ENCODE measurements at regions not wholly inside any gene's neighbourhood (a gene's known extent, or its start where the extent isn't known, plus 50 kb on each side); places are given as distances from the start of the nearest gene placed in this dataset.

GRCh38 chr9:26551451-26551850, 341.2 kb downstream of the CAAP1 start:
- intact Hi-C loops (cut with micrococcal nuclease), result no loop called here
- ATAC-seq (no peak), DNase-seq (no peak)
- no peaks in the 10 kb centered on the region for H3K27me3 Mint-ChIP-seq
- ChIA-PET CTCF (no interaction called here), POLR2A (no interaction called here)
- no peaks in the 10 kb centered on the region for H3K4me1 Mint-ChIP-seq (ENCODE audit: low read depth)
- no peaks in the 10 kb centered on the region for H3K36me3 Mint-ChIP-seq (ENCODE audit: low read depth)
- H3K27ac Mint-ChIP-seq, result no peak overlapping the region
- no peak for TF ChIP-seq CTCF (IDR thresholded peaks at IDR 0.05)
- H3K9me3 Mint-ChIP-seq, result peaks cover 4% of the 10 kb centered on the region
- H3K4me3 Mint-ChIP-seq, result no peak overlapping the region

- ChIA-PET CTCF (no interaction called here), POLR2A (no interaction called here)
- H3K4me1 Mint-ChIP-seq (ENCODE audit: low read depth), result no peaks in the 10 kb centered on the region
- ATAC-seq, result no peak
- no peak for TF ChIP-seq CTCF (IDR thresholded peaks at IDR 0.05)
- H3K9me3 Mint-ChIP-seq, result peaks cover 1% of the 10 kb centered on the region
- no peak overlapping the region for H3K27ac Mint-ChIP-seq
- H3K27me3 Mint-ChIP-seq, result no peaks in the 10 kb centered on the region
- H3K4me3 Mint-ChIP-seq, result no peak overlapping the region
- no peaks in the 10 kb centered on the region for H3K36me3 Mint-ChIP-seq (ENCODE audit: low read depth)
- intact Hi-C loops (cut with micrococcal nuclease), result no loop called here
- DNase-seq, result no peak
These were observed 343.8 kb downstream of the CAAP1 start for GRCh38 chr9:26548781-26549290.

GRCh38 chr9:26539867-26540493, 352.6 kb downstream of the CAAP1 start:
- no peak overlapping the region for H3K4me3 Mint-ChIP-seq
- H3K27me3 Mint-ChIP-seq, result no peaks in the 10 kb centered on the region
- no peak for ATAC-seq
- no peak overlapping the region for H3K27ac Mint-ChIP-seq
- CTCF ChIA-PET, result no interaction called here
- intact Hi-C loops (cut with micrococcal nuclease), result no loop called here
- POLR2A ChIA-PET, result no interaction called here
- peaks cover 10% of the 10 kb centered on the region for H3K9me3 Mint-ChIP-seq
- no peak for DNase-seq
- H3K4me1 Mint-ChIP-seq (ENCODE audit: low read depth), result no peaks in the 10 kb centered on the region
- no peak for TF ChIP-seq CTCF (IDR thresholded peaks at IDR 0.05)
- no peaks in the 10 kb centered on the region for H3K36me3 Mint-ChIP-seq (ENCODE audit: low read depth)

- ChIA-PET CTCF (no interaction called here), POLR2A (no interaction called here)
- no peaks in the 10 kb centered on the region for H3K4me1 Mint-ChIP-seq (ENCODE audit: low read depth)
- no peak overlapping the region for H3K4me3 Mint-ChIP-seq
- no peak for TF ChIP-seq CTCF (IDR thresholded peaks at IDR 0.05)
- no peak overlapping the region for H3K27ac Mint-ChIP-seq
- intact Hi-C loops (cut with micrococcal nuclease), result no loop called here
- no peaks in the 10 kb centered on the region for H3K27me3 Mint-ChIP-seq
- H3K9me3 Mint-ChIP-seq, result peaks cover 6% of the 10 kb centered on the region
- no peak for DNase-seq
- ATAC-seq, result no peak
- H3K36me3 Mint-ChIP-seq (ENCODE audit: low read depth), result no peaks in the 10 kb centered on the region
These were observed 355.4 kb downstream of the CAAP1 start for GRCh38 chr9:26537211-26537610.

DNA sequence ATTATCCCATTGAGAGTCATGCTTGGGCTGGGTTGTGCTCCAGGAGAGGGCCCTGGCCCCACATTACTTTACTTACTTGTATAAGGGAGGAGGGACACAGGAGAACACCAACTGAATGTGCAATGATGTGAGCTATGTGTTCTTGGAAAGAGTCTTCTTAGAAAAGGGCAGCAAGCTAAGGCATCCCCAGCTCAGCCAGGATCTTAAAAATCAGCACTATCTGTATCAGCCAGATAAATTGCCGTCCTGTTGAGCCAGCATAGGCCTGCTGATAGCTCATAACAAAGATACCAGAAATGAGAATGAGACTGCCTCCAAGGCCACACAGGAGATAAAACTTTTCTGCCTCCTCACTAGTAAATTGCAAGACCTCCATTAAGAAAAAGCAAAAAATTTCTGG, 357.5 kb downstream of the CAAP1 start:
- H3K27me3 Mint-ChIP-seq, result no peaks in the 10 kb centered on the region
- CTCF ChIA-PET, result no interaction called here
- H3K9me3 Mint-ChIP-seq, result peaks cover under 1% of the 10 kb centered on the region
- no peak for TF ChIP-seq CTCF (IDR thresholded peaks at IDR 0.05)
- DNase-seq (no peak), ATAC-seq (no peak)
- no peak overlapping the region for H3K27ac Mint-ChIP-seq
- no peak overlapping the region for H3K4me3 Mint-ChIP-seq
- H3K36me3 Mint-ChIP-seq (ENCODE audit: low read depth), result no peaks in the 10 kb centered on the region
- POLR2A ChIA-PET, result no interaction called here
- intact Hi-C loops (cut with micrococcal nuclease), result no loop called here
- no peaks in the 10 kb centered on the region for H3K4me1 Mint-ChIP-seq (ENCODE audit: low read depth)
